SJSA1 (cell line): ENCODE measurements at regions not wholly inside any gene's neighbourhood (a gene's known extent, or its start where the extent isn't known, plus 50 kb on each side); places are given as distances from the start of the nearest gene placed in this dataset.

Experiments
- DNase-seq, 2 experiments: peaks; one replicate each; pipeline ENCODE4 v3.0.0-alpha.2; 2015 to 2020; ENCODE audit warnings: low spot score in 2 of 2, low read depth in 1 of 2
- H3K27ac ChIP-seq: fragments of 250-450 bp; sonication (Bioruptor Pico); 2 replicates; pipeline ENCODE4 v1.5.1; 2020; ENCODE audit warnings: mild to moderate bottlenecking, moderate library complexity
- H3K27me3 ChIP-seq: fragments of 250-450 bp; sonication (Bioruptor Pico); replicated peaks from 2 replicates; pipeline ENCODE4 v1.5.1; 2020; ENCODE audit warnings: mild to moderate bottlenecking, moderate library complexity
- H3K36me3 ChIP-seq: fragments of 250-450 bp; sonication (Bioruptor Pico); 2 replicates; pipeline ENCODE4 v1.5.1; 2020; ENCODE audit warnings: mild to moderate bottlenecking
- H3K4me1 ChIP-seq: fragments of 250-450 bp; sonication (Bioruptor Pico); replicated peaks from 2 replicates; pipeline ENCODE4 v1.6.1; 2021; ENCODE audit warnings: mild to moderate bottlenecking
- H3K4me3 ChIP-seq: fragments of 250-450 bp; sonication (Bioruptor Pico); 2 replicates; pipeline ENCODE4 v1.5.1; 2020; ENCODE audit warnings: mild to moderate bottlenecking
- H3K9me3 ChIP-seq: fragments of 250-450 bp; sonication (Bioruptor Pico); replicated peaks from 2 replicates; pipeline ENCODE4 v1.5.1; 2020; ENCODE audit warnings: mild to moderate bottlenecking

GRCh38 chr12:77368379-77368778 is 303.0 kb upstream of the E2F7 start:
- Histone ChIP-seq H3K4me1 (no peaks in the 10 kb centered on the region), H3K4me3 (no peak overlapping the region), H3K27ac (no peak overlapping the region), H3K27me3 (no peaks in the 10 kb centered on the region), H3K36me3 (no peaks in the 10 kb centered on the region), H3K9me3 (no peaks in the 10 kb centered on the region)
- DNase-seq, result no peak

GRCh38 chr12:77366616-77367015 is 301.2 kb upstream of the E2F7 start:
- no peak overlapping the region for H3K4me3 ChIP-seq
- H3K4me1 ChIP-seq, result no peaks in the 10 kb centered on the region
- no peaks in the 10 kb centered on the region for H3K9me3 ChIP-seq
- DNase-seq, result no peak
- no peaks in the 10 kb centered on the region for H3K36me3 ChIP-seq
- H3K27ac ChIP-seq, result no peak overlapping the region
- H3K27me3 ChIP-seq, result peaks cover 3% of the 10 kb centered on the region; the same call in 1 of the 2 replicates

- Histone ChIP-seq H3K36me3 (no peaks in the 10 kb centered on the region), H3K4me3 (no peak overlapping the region), H3K9me3 (no peaks in the 10 kb centered on the region), H3K4me1 (no peaks in the 10 kb centered on the region), H3K27ac (no peak overlapping the region), H3K27me3 (peaks cover 6% of the 10 kb centered on the region; the same call in 1 of the 2 replicates)
- DNase-seq, result no peak
Measured at GRCh38 chr12:77364400-77364799, 299.0 kb upstream of the E2F7 start.

GRCh38 chr12:77362509-77363210 is 297.3 kb upstream of the E2F7 start:
- no peak for DNase-seq
- Histone ChIP-seq H3K4me3 (no peak overlapping the region), H3K9me3 (no peaks in the 10 kb centered on the region), H3K4me1 (no peaks in the 10 kb centered on the region), H3K27me3 (peaks cover 6% of the 10 kb centered on the region; the same call in 1 of the 2 replicates), H3K27ac (no peak overlapping the region), H3K36me3 (no peaks in the 10 kb centered on the region)

- H3K9me3 ChIP-seq, result no peaks in the 10 kb centered on the region
- H3K27ac ChIP-seq, result no peak overlapping the region
- H3K4me3 ChIP-seq, result no peak overlapping the region
- H3K4me1 ChIP-seq, result no peaks in the 10 kb centered on the region
- peaks cover 6% of the 10 kb centered on the region; the same call in 1 of the 2 replicates for H3K27me3 ChIP-seq
- H3K36me3 ChIP-seq, result no peaks in the 10 kb centered on the region
- DNase-seq, result no peak
Measured at GRCh38 chr12:77357655-77358054, 292.3 kb upstream of the E2F7 start.

GRCh38 chr12:77354766-77355362 is 289.5 kb upstream of the E2F7 start:
- H3K4me1 ChIP-seq, result no peaks in the 10 kb centered on the region
- no peaks in the 10 kb centered on the region for H3K27me3 ChIP-seq
- H3K4me3 ChIP-seq, result no peak overlapping the region
- no peak for DNase-seq
- H3K36me3 ChIP-seq, result no peaks in the 10 kb centered on the region
- H3K27ac ChIP-seq, result no peak overlapping the region
- no peaks in the 10 kb centered on the region for H3K9me3 ChIP-seq

GRCh38 chr12:77352946-77353345 is 287.6 kb upstream of the E2F7 start:
- no peaks in the 10 kb centered on the region for H3K36me3 ChIP-seq
- no peak for DNase-seq
- H3K9me3 ChIP-seq, result no peaks in the 10 kb centered on the region
- no peak overlapping the region for H3K4me3 ChIP-seq
- H3K4me1 ChIP-seq, result no peaks in the 10 kb centered on the region
- H3K27me3 ChIP-seq, result 0 out of 2 replicates have a peak, but pooled peaks cover 2% of the 10 kb centered on the region
- H3K27ac ChIP-seq, result no peak overlapping the region

- no peaks in the 10 kb centered on the region for H3K9me3 ChIP-seq
- no peaks in the 10 kb centered on the region for H3K4me1 ChIP-seq
- H3K27me3 ChIP-seq, result 0 out of 2 replicates have a peak, but pooled peaks cover 2% of the 10 kb centered on the region
- H3K27ac ChIP-seq, result no peak overlapping the region
- no peak for DNase-seq
- no peak overlapping the region for H3K4me3 ChIP-seq
- no peaks in the 10 kb centered on the region for H3K36me3 ChIP-seq
Measured at GRCh38 chr12:77351860-77352259, 286.5 kb upstream of the E2F7 start.

- Histone ChIP-seq H3K9me3 (no peaks in the 10 kb centered on the region), H3K36me3 (no peaks in the 10 kb centered on the region), H3K4me3 (no peak overlapping the region), H3K27me3 (0 out of 2 replicates have a peak, but pooled peaks cover 2% of the 10 kb centered on the region), H3K27ac (no peak overlapping the region), H3K4me1 (no peaks in the 10 kb centered on the region)
- DNase-seq, result no peak
Measured at GRCh38 chr12:77349689-77350370, 284.5 kb upstream of the E2F7 start.

- Histone ChIP-seq H3K36me3 (no peaks in the 10 kb centered on the region), H3K27me3 (0 out of 2 replicates have a peak, but pooled peaks cover 2% of the 10 kb centered on the region), H3K4me3 (no peak overlapping the region), H3K4me1 (no peaks in the 10 kb centered on the region), H3K27ac (no peak overlapping the region), H3K9me3 (no peaks in the 10 kb centered on the region)
- no peak for DNase-seq
Measured at GRCh38 chr12:77347017-77347416, 281.6 kb upstream of the E2F7 start.

- Histone ChIP-seq H3K27ac (no peak overlapping the region), H3K27me3 (0 out of 2 replicates have a peak, but pooled peaks cover 2% of the 10 kb centered on the region), H3K36me3 (no peaks in the 10 kb centered on the region), H3K4me1 (no peaks in the 10 kb centered on the region), H3K4me3 (no peak overlapping the region), H3K9me3 (no peaks in the 10 kb centered on the region)
- DNase-seq, result no peak
Measured at GRCh38 chr12:77345336-77345735, 280.0 kb upstream of the E2F7 start.

GRCh38 chr12:77344651-77345050 is 279.3 kb upstream of the E2F7 start:
- H3K4me1 ChIP-seq, result no peaks in the 10 kb centered on the region
- H3K27me3 ChIP-seq, result 0 out of 2 replicates have a peak, but pooled peaks cover 2% of the 10 kb centered on the region
- no peaks in the 10 kb centered on the region for H3K36me3 ChIP-seq
- H3K27ac ChIP-seq, result no peak overlapping the region
- no peak overlapping the region for H3K4me3 ChIP-seq
- H3K9me3 ChIP-seq, result no peaks in the 10 kb centered on the region
- no peak for DNase-seq

GRCh38 chr12:77343291-77343690 is 277.9 kb upstream of the E2F7 start:
- H3K27ac ChIP-seq, result no peak overlapping the region

GRCh38 chr12:77342253-77342652 is 276.9 kb upstream of the E2F7 start:
- DNase-seq, result no peak
- Histone ChIP-seq H3K27ac (no peak overlapping the region), H3K4me3 (no peak overlapping the region), H3K27me3 (no peaks in the 10 kb centered on the region), H3K9me3 (no peaks in the 10 kb centered on the region), H3K36me3 (no peaks in the 10 kb centered on the region), H3K4me1 (no peaks in the 10 kb centered on the region)

More at GRCh38 chr12:77343291-77343690, 277.9 kb upstream of the E2F7 start:
- no peak for DNase-seq
- Histone ChIP-seq H3K27me3 (no peaks in the 10 kb centered on the region), H3K4me1 (no peaks in the 10 kb centered on the region), H3K4me3 (no peak overlapping the region), H3K9me3 (no peaks in the 10 kb centered on the region), H3K36me3 (no peaks in the 10 kb centered on the region)
